Neural cell (in vitro differentiated cells): ENCODE measurements at regions not wholly inside any gene's neighbourhood (a gene's known extent, or its start where the extent isn't known, plus 50 kb on each side); places are given as distances from the start of the nearest gene placed in this dataset.

ENCODE experiments used
- POLR2AphosphoS5 ChIP-seq: IDR thresholded peaks from 2 replicates; pipeline ENCODE4 v1.6.1; 2012
- TF ChIP-seq, protein P1 (sequence below): IDR thresholded peaks from 2 replicates; pipeline ENCODE4 v1.6.1; 2012; ENCODE audit warnings: borderline replicate concordance

DNA sequence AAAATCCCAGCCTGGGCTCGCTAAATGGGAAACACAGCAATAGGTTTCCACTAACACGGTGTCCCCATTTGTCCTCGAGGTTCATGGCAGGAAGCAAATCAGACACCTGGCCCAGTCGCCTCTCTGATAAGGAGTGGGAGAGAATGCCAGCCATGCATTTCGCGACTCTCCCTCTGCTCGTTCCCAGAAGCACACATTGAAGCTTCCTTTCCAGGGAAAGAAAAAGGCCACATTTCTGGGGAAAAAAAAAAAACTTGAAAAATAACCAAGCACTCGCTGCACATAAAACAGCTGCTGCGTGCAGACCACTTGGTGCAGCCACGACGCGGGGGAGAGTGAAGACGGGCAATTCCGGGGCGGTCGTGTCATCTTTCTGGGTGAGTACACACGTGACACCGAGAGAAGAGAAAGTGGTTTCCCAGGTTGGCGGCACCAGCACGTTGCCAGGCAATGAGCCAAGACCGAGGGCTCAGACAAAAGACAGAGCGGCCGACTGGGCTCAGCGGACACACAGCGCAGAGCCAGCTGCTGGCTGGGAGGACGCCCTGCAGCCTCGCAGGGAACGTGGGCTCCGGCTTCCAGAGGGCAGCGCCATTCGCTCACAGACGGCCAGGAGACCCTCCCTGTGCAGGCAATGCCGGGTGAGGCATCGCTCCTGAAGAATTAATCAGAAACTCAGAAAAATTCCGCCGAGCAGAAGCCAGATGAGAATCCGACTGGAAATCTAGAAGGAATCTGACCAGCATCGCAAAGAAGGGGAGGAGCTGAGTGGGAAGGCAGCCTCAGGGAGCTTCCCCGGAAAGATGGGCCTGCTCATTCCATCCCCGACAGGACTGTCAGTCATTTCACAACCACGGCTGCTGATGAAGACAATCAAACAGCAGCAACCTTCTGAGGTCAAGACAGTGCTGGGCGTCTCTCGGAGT is 83.2 kb upstream of the IRS2 start:
- TF ChIP-seq, protein P1, sequence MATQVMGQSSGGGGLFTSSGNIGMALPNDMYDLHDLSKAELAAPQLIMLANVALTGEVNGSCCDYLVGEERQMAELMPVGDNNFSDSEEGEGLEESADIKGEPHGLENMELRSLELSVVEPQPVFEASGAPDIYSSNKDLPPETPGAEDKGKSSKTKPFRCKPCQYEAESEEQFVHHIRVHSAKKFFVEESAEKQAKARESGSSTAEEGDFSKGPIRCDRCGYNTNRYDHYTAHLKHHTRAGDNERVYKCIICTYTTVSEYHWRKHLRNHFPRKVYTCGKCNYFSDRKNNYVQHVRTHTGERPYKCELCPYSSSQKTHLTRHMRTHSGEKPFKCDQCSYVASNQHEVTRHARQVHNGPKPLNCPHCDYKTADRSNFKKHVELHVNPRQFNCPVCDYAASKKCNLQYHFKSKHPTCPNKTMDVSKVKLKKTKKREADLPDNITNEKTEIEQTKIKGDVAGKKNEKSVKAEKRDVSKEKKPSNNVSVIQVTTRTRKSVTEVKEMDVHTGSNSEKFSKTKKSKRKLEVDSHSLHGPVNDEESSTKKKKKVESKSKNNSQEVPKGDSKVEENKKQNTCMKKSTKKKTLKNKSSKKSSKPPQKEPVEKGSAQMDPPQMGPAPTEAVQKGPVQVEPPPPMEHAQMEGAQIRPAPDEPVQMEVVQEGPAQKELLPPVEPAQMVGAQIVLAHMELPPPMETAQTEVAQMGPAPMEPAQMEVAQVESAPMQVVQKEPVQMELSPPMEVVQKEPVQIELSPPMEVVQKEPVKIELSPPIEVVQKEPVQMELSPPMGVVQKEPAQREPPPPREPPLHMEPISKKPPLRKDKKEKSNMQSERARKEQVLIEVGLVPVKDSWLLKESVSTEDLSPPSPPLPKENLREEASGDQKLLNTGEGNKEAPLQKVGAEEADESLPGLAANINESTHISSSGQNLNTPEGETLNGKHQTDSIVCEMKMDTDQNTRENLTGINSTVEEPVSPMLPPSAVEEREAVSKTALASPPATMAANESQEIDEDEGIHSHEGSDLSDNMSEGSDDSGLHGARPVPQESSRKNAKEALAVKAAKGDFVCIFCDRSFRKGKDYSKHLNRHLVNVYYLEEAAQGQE, result no peak
- TF ChIP-seq POLR2AphosphoS5, result no peak
